ENCODE measurements at regions not wholly inside any gene's neighbourhood (a gene's known extent, or its start where the extent isn't known, plus 50 kb on each side); places are given as distances from the start of the nearest gene placed in this dataset.
"Not testable (repeated sequence)": the region's sequence is repeated elsewhere in the genome, so short reads cannot be mapped to it uniquely, and the experiment has no call there.

GRCh38 chr5:119299242-119299614 is 56.6 kb upstream of the TNFAIP8 start:
- DNase-seq: not testable (repeated sequence)

GRCh38 chr5:119299615-119300310 is 56.1 kb upstream of the TNFAIP8 start:
- DNase-seq: not testable (repeated sequence)

- DNase-seq: no peak
Measured at GRCh38 chr5:119300311-119300670, 55.5 kb upstream of the TNFAIP8 start.

GRCh38 chr5:119301210-119301609 is 54.6 kb upstream of the TNFAIP8 start:
- no peak for DNase-seq

- DNase-seq: no peak
Measured at GRCh38 chr5:119301906-119302305, 53.9 kb upstream of the TNFAIP8 start.

GRCh38 chr5:119302449-119302848 is 53.4 kb upstream of the TNFAIP8 start:
- DNase-seq: no peak

- DNase-seq: peak in 3 of 4 experiments; percentile 32 to 50 (median 42)
Measured at GRCh38 chr5:119302916-119303897, 52.6 kb upstream of the TNFAIP8 start.

GRCh38 chr5:119304439-119305211 is 51.2 kb upstream of the TNFAIP8 start:
- DNase-seq: no peak

Measured in suppressor macrophage (primary cell).